H9 (cell line): ENCODE measurements at regions not wholly inside any gene's neighbourhood (a gene's known extent, or its start where the extent isn't known, plus 50 kb on each side); places are given as distances from the start of the nearest gene placed in this dataset.
"Not testable (repeated sequence)": the region's sequence is repeated elsewhere in the genome, so short reads cannot be mapped to it uniquely, and the experiment has no call there.

Experiments
- DNase-seq: peaks from one replicate; pipeline ENCODE4 v3.0.0-alpha.2; 2017
- H2AFZ ChIP-seq: one replicate; pipeline ENCODE4 v1.6.1; 2013; ENCODE audit warnings: mild to moderate bottlenecking, low read length, control low read depth, moderate library complexity
- H2AK5ac ChIP-seq: 2 replicates; pipeline ENCODE4 v1.6.1; 2013; ENCODE audit warnings: low read length, control low read depth, mixed read lengths; ENCODE audit not compliant: insufficient read length
- H2BK120ac ChIP-seq: one replicate; pipeline ENCODE4 v1.6.1; 2013; ENCODE audit warnings: low read depth, mild to moderate bottlenecking, low read length, control low read depth, inconsistent platforms; ENCODE audit not compliant: poor library complexity, severe bottlenecking
- H2BK12ac ChIP-seq: 2 replicates; pipeline ENCODE4 v1.6.1; 2013; ENCODE audit warnings: low read length, control low read depth, mixed read lengths, low read depth; ENCODE audit not compliant: insufficient read length
- H2BK15ac ChIP-seq: 2 replicates; pipeline ENCODE4 v1.6.1; 2013; ENCODE audit warnings: low read depth, low read length, control low read depth
- H2BK20ac ChIP-seq: one replicate; pipeline ENCODE4 v1.6.1; 2013; ENCODE audit warnings: low read depth, mild to moderate bottlenecking, low read length, control low read depth, inconsistent platforms; ENCODE audit not compliant: poor library complexity, severe bottlenecking
- H2BK5ac ChIP-seq: 2 replicates; pipeline ENCODE4 v1.6.1; 2013; ENCODE audit warnings: low read length, control low read depth, mixed read lengths; ENCODE audit not compliant: insufficient read length
- H3K14ac ChIP-seq: 2 replicates; pipeline ENCODE4 v1.6.1; 2013; ENCODE audit warnings: low read length, control low read depth; ENCODE audit not compliant: insufficient read depth
- H3K18ac ChIP-seq: 2 replicates; pipeline ENCODE4 v1.6.1; 2013; ENCODE audit warnings: low read depth, mild to moderate bottlenecking, mixed read lengths, low read length, control low read depth; ENCODE audit not compliant: insufficient read length
- H3K23ac ChIP-seq: 2 replicates; pipeline ENCODE4 v1.6.1; 2013; ENCODE audit warnings: low read length, control low read depth, mixed read lengths, low read depth; ENCODE audit not compliant: insufficient read length
- H3K23me2 ChIP-seq: 2 replicates; pipeline ENCODE4 v1.6.1; 2013; ENCODE audit warnings: low read depth, mild to moderate bottlenecking, mixed read lengths, low read length, control low read depth; ENCODE audit not compliant: insufficient read length, poor library complexity, severe bottlenecking
- H3K27ac ChIP-seq: 2 replicates; pipeline ENCODE4 v1.5.1; 2013; ENCODE audit warnings: low read length, control low read depth, mixed read lengths, low read depth; ENCODE audit not compliant: insufficient read length
- H3K27me3 ChIP-seq: 2 replicates; pipeline ENCODE4 v1.6.1; 2013; ENCODE audit warnings: low read length, control low read depth, inconsistent platforms; ENCODE audit not compliant: insufficient read depth
- H3K4ac ChIP-seq: 2 replicates; pipeline ENCODE4 v1.6.1; 2013; ENCODE audit warnings: low read depth, mild to moderate bottlenecking, control low read depth, inconsistent platforms, low read length, moderate library complexity
- H3K4me1 ChIP-seq: 2 replicates; pipeline ENCODE4 v1.6.1; 2013; ENCODE audit warnings: low read length, control low read depth, inconsistent platforms; ENCODE audit not compliant: insufficient read depth
- H3K4me2 ChIP-seq: 2 replicates; pipeline ENCODE4 v1.6.1; 2013; ENCODE audit warnings: low read length, control low read depth, mixed read lengths; ENCODE audit not compliant: insufficient read length, insufficient read depth
- H3K56ac ChIP-seq: 2 replicates; pipeline ENCODE4 v1.6.1; 2013; ENCODE audit warnings: low read depth, mild to moderate bottlenecking, mixed read lengths, low read length, control low read depth; ENCODE audit not compliant: insufficient read length
- H3K79me1 ChIP-seq: 2 replicates; pipeline ENCODE4 v1.6.1; 2013; ENCODE audit warnings: low read depth, mild to moderate bottlenecking, moderate library complexity, low read length, control low read depth, inconsistent platforms; ENCODE audit not compliant: insufficient read depth, poor library complexity, severe bottlenecking
- H3K79me2 ChIP-seq: 2 replicates; pipeline ENCODE4 v1.6.1; 2013; ENCODE audit warnings: low read length, control low read depth, inconsistent platforms; ENCODE audit not compliant: insufficient read depth
- H3K9ac ChIP-seq: 2 replicates; pipeline ENCODE4 v1.6.1; 2013; ENCODE audit warnings: low read length, control low read depth, mixed read lengths; ENCODE audit not compliant: insufficient read length; ENCODE audit errors: extremely low read depth
- H3K9me3 ChIP-seq: one replicate; pipeline ENCODE4 v1.6.1; 2013; ENCODE audit warnings: low read depth, low read length, inconsistent platforms; ENCODE audit not compliant: control insufficient read depth
- H3T11ph ChIP-seq: one replicate; pipeline ENCODE4 v1.6.1; 2013; ENCODE audit warnings: mild to moderate bottlenecking, low read length, control low read depth, inconsistent platforms
- H4K20me1 ChIP-seq: one replicate; pipeline ENCODE4 v1.6.1; 2013; ENCODE audit not compliant: control insufficient read depth, insufficient read length, insufficient read depth
- H4K5ac ChIP-seq: 2 replicates; pipeline ENCODE4 v1.6.1; 2013; ENCODE audit warnings: low read depth, mild to moderate bottlenecking, mixed read lengths, low read length, control low read depth; ENCODE audit not compliant: insufficient read length
- H4K8ac ChIP-seq: replicated peaks from 2 replicates; pipeline ENCODE4 v1.6.1; 2013; ENCODE audit warnings: low read length, control low read depth, mixed read lengths, low read depth; ENCODE audit not compliant: insufficient read length
- H4K91ac ChIP-seq: 2 replicates; pipeline ENCODE4 v1.6.1; 2013; ENCODE audit warnings: low read depth, mild to moderate bottlenecking, moderate library complexity, mixed read lengths, low read length, control low read depth; ENCODE audit not compliant: insufficient read length
- H3K27ac Mint-ChIP-seq, 3 experiments: 2 replicates in 2 of 3; 3 replicates in 1 of 3; pipeline ENCODE4 v1.8.0; 2020 to 2021; ENCODE audit warnings: mixed read lengths in 3 of 3, mild to moderate bottlenecking in 1 of 3, moderate library complexity in 1 of 3
- H3K27me3 Mint-ChIP-seq: 2 replicates; pipeline ENCODE4 v1.8.0; 2021; ENCODE audit warnings: low read depth, mild to moderate bottlenecking, moderate library complexity, mixed read lengths
- H3K36me3 Mint-ChIP-seq, 3 experiments: 2 replicates in 2 of 3; 3 replicates in 1 of 3; pipeline ENCODE4 v1.8.0; 2020 to 2021; ENCODE audit warnings: low read depth in 3 of 3, mixed read lengths in 3 of 3; ENCODE audit not compliant: insufficient read depth in 1 of 3
- H3K4me1 Mint-ChIP-seq, 2 experiments: 2 replicates each; pipeline ENCODE4 v1.8.0; 2020; ENCODE audit warnings: mixed read lengths in 2 of 2
- H3K4me3 Mint-ChIP-seq, 2 experiments: 2 replicates in 1 of 2; 3 replicates in 1 of 2; pipeline ENCODE4 v1.8.0; 2020 to 2021; ENCODE audit warnings: mild to moderate bottlenecking in 2 of 2, mixed read lengths in 2 of 2, moderate library complexity in 1 of 2
- H3K9me3 Mint-ChIP-seq, 2 experiments: 2 replicates in 1 of 2; 3 replicates in 1 of 2; pipeline ENCODE4 v1.8.0; 2020; ENCODE audit warnings: mild to moderate bottlenecking in 2 of 2, mixed read lengths in 2 of 2, moderate library complexity in 1 of 2
- CTCF ChIP-seq: fragments of 200-600 bp; sonication (generic); conservative IDR thresholded peaks from 3 replicates; pipeline ENCODE4 v1.8.0; 2021; ENCODE audit warnings: antibody characterized with exemption, mild to moderate bottlenecking
- WGBS: extraction: QIAGEN DNeasy Blood & Tissue Kit; methylation state at CpG from one replicate; pipeline ENCODE4 v1.1.7; 2013; ENCODE audit warnings: missing lambda C conversion rate, low lambda C conversion rate, mixed read lengths; ENCODE audit not compliant: insufficient read length; ENCODE audit errors: extremely low coverage; 5-methylcytosine and 5-hydroxymethylcytosine counted together

- H3K79me1 ChIP-seq, result no peaks in the 10 kb centered on the region
- no peak overlapping the region for H3K4me3 Mint-ChIP-seq
- H2BK5ac ChIP-seq, result no peak overlapping the region
- H3K36me3 Mint-ChIP-seq, result peaks cover 0 to 10% (median 2%) of the 10 kb centered on the region in 3 experiments; a peak in 3 of 7 replicates
- no peak overlapping the region for H3K56ac ChIP-seq
- no peak overlapping the region for H4K5ac ChIP-seq
- H3K27me3 Mint-ChIP-seq, result no peaks in the 10 kb centered on the region
- WGBS, result no CpG with 5 or more reads among the region's 5 CpGs
- H3K27ac ChIP-seq, result no peak overlapping the region
- no peak overlapping the region for H3K4me2 ChIP-seq
- no peak for TF ChIP-seq CTCF
- no peak overlapping the region for H4K8ac ChIP-seq
- no peak overlapping the region for H3K23ac ChIP-seq
- no peak overlapping the region for H3K14ac ChIP-seq
- peaks cover 6 to 7% of the 10 kb centered on the region in 2 experiments; a peak in 3 of 5 replicates for H3K9me3 Mint-ChIP-seq
- no peaks in the 10 kb centered on the region for H3K23me2 ChIP-seq
- peaks cover 5% of the 10 kb centered on the region in 2 experiments; a peak in 3 of 4 replicates for H3K4me1 Mint-ChIP-seq
- no peak overlapping the region for H2BK20ac ChIP-seq
- no peak overlapping the region for H3K18ac ChIP-seq
- H3K79me2 ChIP-seq, result no peaks in the 10 kb centered on the region
- no peak overlapping the region for H4K91ac ChIP-seq
- DNase-seq, result no peak
- H3K27ac Mint-ChIP-seq, result no peak overlapping the region
- no peaks in the 10 kb centered on the region for H3K9me3 ChIP-seq
- H2AK5ac ChIP-seq, result no peak overlapping the region
- H3K27me3 ChIP-seq, result no peaks in the 10 kb centered on the region
- H3K4me1 ChIP-seq, result no peaks in the 10 kb centered on the region
- no peak overlapping the region for H2BK15ac ChIP-seq
- no peak overlapping the region for H3K4ac ChIP-seq
- H2BK120ac ChIP-seq, result no peak overlapping the region
- no peaks in the 10 kb centered on the region for H4K20me1 ChIP-seq
- H3T11ph ChIP-seq, result no peak overlapping the region
- no peak overlapping the region for H2AFZ ChIP-seq
- no peak overlapping the region for H2BK12ac ChIP-seq
- no peak overlapping the region for H3K9ac ChIP-seq
Observed at GRCh38 chr9:12329623-12329985, 363.6 kb upstream of the TYRP1 start.

- H3K4ac ChIP-seq, H3K23me2 ChIP-seq, H2BK15ac ChIP-seq, H3K27me3 ChIP-seq, H4K5ac ChIP-seq, H3T11ph ChIP-seq, H2AK5ac ChIP-seq, H3K23ac ChIP-seq, H2BK5ac ChIP-seq, H2BK120ac ChIP-seq, H3K56ac ChIP-seq, H4K91ac ChIP-seq, H2BK20ac ChIP-seq, H3K4me1 Mint-ChIP-seq, H3K9me3 ChIP-seq, H3K79me1 ChIP-seq, H4K8ac ChIP-seq, H2BK12ac ChIP-seq, H2AFZ ChIP-seq, DNase-seq, H3K27ac ChIP-seq, H4K20me1 ChIP-seq, H3K79me2 ChIP-seq, H3K18ac ChIP-seq, H3K4me2 ChIP-seq, H3K4me1 ChIP-seq, H3K9ac ChIP-seq, H3K14ac ChIP-seq, H3K27me3 Mint-ChIP-seq: not testable (repeated sequence)
- Mint-ChIP-seq H3K27ac (peak overlapping the region; percentile 51 to 93 (median 93); a peak in 5 of 7 replicates), H3K9me3 (peaks cover 6 to 20% of the 10 kb centered on the region in 2 experiments; a peak in 3 of 5 replicates), H3K36me3 (peaks cover 2 to 22% (median 2%) of the 10 kb centered on the region in 3 experiments; a peak in 4 of 7 replicates), H3K4me3 (peak overlapping the region in 1 of 2 experiments; percentile 8; a peak in 1 of 5 replicates)
- no CpG with 5 or more reads among the region's 26 CpGs for WGBS
Observed at GRCh38 chr9:12333966-12334365, 359.2 kb upstream of the TYRP1 start.
